HG02678 (cell line): ENCODE measurements at regions not wholly inside any gene's neighbourhood (a gene's known extent, or its start where the extent isn't known, plus 50 kb on each side); places are given as distances from the start of the nearest gene placed in this dataset.
"Not testable (repeated sequence)": the region's sequence is repeated elsewhere in the genome, so short reads cannot be mapped to it uniquely, and the experiment has no call there.

Experiments used
- ATAC-seq: cut with Tn5 transposase; IDR thresholded peaks from one replicate; pipeline ENCODE4 v1.9.1; 2021; ENCODE audit warnings: mild to moderate bottlenecking, moderate library complexity; ENCODE audit not compliant: unreplicated experiment

DNA sequence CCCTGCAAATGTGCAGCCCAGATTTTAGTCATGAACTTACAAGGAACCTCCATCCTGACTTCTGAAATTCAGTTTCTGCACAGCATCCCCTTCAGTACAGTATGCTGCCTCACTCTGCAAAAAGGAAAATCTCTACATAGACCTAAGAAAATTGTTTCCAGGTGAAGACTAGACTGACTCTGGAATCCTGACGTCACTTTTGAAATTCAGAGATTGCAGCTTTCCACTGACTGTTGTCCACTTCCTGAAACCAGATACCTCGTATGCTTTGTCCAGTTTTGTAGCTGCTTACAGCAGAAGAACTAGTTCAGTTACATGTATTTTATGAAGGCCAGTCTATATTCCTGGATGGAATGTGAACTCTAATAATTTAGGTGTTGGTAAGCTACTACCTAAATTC lies 629.3 kb upstream of the ST8SIA4 start:
- no peak for ATAC-seq

DNA sequence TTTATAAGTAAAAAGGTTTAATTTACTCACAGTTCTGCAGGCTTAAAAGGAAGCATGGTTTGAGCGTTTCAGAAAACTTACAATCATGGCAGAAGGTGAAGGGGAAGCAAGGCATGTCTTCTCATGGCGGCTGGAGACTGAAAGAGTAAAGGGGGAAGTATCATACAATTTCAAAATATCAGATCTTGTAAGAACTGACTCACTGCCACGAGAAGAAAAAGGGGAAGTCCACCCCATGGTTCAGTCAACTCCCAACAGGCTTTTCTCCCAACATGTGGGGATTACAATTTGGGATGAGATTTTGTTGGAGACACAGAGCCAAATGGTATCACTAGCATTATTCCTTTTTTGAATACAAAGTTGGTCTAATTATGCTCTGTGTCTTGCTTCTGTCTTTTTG lies 627.9 kb upstream of the ST8SIA4 start:
- no peak for ATAC-seq

DNA sequence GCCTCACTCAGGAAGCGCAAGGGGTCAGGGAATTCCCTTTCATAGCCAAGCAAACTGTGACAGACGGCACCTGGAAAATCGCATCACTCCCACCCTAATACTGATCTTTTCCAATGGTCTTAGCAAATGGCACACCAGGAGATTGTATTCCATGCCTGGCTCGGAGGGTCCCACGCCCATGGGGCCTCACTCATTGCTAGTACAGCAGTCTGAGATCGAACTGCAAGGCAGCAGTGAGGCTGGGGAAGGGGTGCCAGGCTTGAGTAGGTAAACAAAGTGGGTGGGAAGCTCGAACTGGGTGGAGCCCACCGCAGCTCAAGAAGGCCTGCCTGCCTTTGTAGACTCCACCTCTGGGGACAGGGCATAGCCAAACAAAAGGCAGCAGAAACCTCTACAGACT lies 626.0 kb upstream of the ST8SIA4 start:
- ATAC-seq, result not testable (repeated sequence)

DNA sequence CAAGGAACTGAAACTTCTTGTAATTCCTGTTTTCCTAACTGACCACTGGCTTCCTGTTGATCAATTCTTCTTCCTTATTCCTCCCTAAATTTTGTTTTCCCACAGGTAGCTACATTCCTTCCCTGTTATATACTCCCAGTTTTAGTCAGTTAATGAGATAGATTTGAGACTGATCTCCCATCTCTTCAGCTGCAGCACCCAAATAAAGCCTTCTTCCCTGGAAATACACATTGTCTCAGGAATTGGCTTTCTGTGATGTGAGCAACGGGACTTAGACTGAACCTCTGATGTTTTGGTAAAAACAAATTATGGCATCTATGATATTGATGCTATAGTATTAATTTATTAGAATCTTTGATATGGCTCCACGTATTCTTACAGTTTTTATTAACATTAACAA lies 617.3 kb upstream of the ST8SIA4 start:
- no peak for ATAC-seq

DNA sequence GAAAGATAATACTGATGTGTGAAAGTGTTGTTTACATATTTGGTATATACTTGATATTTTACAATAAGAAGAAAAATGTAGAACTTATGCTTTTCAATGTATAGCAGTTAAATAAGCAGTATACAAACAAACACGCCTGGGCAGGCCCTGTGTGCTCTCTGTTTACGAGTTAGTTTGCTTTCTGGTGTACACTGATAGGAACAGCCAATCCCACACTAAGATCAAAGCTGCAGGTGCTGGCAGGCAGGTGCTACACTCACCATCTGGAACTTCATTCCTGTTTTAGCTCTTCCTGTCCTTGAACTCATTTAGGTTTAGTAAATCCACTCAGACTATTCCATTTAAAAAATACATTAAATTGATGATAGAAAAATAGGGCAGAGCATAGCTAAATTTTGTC lies 614.7 kb upstream of the ST8SIA4 start:
- ATAC-seq, result no peak

DNA sequence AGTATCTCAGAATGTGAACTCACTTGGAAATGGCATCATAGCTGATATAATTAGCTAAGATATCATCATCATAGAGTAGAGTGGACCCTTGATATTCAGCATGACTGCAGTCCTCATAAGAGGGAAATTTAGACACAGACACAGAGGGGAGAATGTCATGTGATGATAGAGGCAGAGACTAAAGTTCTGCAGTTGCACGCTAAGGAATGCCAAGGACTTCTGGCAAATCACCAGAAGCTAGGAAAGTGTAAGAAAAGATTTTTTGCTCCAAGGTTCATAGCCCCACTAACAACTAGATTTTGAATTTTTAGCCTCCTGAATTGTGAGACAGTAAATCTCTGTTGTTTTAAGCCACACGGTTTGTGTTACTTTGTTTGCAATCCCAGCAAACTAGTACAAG lies 612.6 kb upstream of the ST8SIA4 start:
- ATAC-seq, result no peak

DNA sequence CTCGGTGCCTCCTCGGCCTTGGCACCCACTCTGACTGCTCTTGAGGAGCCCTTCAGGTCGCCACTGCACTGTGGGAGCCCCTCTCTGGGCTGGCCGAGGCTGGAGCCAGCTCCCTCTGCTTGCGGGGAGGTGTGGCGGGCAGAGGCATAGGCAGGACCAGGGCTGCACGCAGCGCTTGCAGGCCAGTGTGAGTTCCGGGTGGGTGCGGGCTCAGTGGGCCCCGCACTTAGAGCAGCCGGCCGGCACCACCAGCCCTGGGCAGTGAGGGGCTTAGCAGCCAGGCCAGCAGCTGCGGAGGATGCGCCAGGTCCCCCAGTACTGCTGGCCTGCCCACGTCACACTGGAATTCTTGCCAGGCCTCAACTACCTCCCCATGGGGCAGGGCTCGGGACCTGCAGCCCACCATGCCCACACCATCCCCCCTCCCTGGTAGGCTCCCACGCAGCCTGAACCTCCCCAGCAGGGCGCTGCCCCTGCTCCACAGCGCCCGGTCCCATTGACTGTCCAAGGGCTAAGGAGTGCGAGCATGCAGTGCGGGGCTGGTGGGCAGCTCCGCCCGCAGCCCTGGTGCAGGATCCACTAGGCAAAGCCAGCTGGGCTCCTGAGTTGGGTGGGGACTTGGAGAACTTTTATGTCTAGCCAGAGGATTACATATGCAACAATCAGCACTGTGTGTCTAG lies 602.9 kb upstream of the ST8SIA4 start:
- no peak for ATAC-seq

DNA sequence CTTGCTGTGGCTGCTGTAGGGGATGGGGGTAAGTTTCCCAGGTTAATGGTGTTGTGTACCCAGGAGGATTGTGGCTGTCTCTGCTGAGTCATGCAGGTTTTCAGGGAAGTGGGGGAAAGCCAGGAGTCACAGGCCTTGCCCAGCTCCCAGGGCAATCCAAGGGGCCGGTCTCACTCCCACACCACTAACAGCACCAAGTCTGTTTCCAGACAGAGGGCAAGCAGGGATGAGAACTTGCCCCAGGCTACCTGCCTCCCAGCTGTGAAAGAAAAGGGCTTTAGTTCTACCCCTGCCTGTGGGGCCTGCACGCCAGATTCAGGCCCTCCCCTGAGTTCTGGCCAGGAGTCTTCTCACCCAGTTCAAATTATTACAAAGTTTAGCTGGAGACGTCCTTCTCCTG lies 579.8 kb upstream of the ST8SIA4 start:
- no peak for ATAC-seq

DNA sequence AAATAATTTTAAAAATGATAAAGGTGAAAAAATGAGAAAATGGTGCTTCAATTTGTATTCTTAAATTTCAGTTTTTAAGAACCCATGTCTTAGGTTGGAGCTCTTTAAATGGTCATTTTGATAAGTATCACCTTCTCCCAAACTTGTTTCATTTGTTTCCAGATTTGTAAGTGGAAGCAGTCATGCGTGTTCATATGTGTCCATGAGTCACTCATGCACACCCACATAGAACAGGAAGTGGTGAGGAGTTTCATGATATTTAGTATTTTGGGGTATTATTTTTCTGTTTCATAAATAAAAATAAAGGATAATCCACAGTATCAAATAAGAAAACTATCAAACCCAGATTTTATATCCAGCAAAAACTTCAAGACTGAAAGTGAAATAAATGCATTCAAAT lies 570.4 kb upstream of the ST8SIA4 start:
- no peak for ATAC-seq

DNA sequence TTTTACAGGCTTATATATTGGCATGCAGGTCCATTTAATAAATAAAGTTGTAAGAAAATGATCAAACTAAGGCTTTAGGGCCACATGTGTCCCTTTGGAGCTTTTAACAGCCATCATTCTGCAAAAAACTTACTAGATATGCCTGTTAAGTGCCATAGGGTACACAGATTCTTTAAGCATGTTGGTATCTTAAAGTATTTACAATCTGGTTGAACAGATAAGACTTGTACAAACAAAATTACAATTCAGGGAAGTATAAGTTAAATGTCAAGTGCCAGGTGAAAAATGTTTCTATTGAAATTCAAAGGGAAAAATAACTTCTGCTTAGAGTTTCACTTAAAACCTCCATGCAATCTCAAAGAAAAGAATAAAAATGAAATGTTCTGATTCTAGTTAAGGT lies 558.4 kb upstream of the ST8SIA4 start:
- no peak for ATAC-seq

DNA sequence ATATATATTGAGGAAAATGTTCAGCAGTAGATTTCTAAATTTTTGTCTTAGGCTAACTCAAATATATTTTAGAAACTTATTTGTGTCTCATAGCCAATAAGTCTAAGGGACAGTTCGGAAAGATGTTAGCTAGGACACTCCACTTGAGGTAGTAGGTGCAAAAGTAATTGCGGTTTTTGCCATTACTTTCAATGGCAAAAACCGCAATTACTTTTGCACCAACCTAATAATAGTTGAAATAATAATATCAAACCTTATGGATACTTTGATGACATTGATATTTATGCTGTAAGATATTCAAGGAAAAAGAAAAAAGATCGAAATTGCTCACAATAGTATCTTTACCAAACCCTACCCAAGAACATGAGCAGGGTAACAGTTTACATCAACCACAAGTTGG lies 555.5 kb upstream of the ST8SIA4 start:
- no peak for ATAC-seq

DNA sequence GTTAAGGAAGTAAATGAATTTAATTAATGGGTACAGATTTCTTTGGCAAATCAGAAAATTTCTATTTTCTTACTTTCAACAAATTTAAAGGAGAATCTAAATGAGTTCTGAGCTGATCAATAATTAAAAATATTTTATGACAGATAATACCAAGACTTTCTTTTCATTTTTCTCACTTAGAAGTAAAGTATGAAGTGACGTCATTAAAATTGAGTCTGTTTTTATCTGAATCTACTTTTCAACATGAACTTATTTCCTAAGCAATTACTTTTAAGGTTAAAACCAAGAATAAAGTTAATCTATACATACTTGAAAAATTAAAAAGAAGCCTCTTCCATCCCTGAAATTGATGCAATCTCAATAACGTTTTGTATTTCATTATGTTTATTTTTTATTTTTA lies 552.8 kb upstream of the ST8SIA4 start:
- ATAC-seq, result no peak

DNA sequence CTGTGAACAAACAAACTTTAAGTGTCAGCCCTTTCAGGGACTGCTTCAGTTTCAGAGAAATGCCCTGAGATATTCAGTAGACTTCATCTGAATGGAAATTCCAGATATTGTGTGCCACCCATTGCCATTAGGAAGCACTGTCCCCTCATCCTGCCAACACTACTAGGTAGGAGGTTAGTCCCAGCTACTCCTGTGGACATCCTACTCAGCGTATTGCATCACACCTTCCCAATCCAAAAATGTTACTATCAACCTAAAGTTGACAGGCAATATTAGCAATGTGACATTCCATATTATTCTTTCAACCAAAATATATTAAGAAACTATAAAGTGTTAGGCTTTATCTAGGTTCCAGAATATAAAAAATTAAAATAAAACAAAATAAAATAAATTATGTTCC lies 552.0 kb upstream of the ST8SIA4 start:
- ATAC-seq, result no peak

DNA sequence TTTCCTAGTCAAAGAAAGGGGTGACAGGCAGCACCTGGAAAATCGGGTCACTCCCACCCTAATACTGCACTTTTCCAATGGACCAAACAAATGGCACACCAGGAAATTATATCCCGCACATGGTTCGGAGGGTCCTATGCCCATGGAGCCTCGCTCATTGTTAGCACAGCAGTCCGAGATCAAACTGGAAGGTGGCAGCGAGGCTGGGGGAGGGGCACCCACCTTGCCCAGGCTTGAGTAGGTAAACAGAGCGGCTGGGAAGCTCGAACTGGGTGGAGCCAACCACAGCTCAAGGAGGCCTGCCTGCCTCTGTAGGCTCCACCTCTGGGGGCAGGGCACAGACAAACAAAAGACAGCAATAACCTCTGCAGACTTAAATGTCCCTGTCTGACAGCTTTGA lies 539.2 kb upstream of the ST8SIA4 start:
- not testable (repeated sequence) for ATAC-seq

DNA sequence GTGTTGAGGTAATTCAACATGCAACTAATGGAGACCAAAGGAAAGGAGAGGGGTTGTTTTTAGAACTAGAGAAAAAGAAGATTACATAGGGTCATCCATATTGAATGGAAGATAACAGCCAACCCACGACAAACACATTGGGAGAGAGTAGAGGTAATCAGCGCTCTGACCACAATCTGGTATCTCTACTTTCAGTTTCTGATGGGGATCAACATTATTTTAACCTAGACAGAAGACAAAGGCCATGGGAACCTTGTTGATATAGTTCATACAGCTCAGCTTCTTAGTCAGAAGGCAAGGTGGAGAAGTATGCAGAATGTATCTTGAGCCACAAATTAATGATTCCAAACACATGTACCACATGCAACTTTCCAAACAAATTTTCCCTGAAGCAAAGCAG lies 537.1 kb upstream of the ST8SIA4 start:
- ATAC-seq, result no peak

DNA sequence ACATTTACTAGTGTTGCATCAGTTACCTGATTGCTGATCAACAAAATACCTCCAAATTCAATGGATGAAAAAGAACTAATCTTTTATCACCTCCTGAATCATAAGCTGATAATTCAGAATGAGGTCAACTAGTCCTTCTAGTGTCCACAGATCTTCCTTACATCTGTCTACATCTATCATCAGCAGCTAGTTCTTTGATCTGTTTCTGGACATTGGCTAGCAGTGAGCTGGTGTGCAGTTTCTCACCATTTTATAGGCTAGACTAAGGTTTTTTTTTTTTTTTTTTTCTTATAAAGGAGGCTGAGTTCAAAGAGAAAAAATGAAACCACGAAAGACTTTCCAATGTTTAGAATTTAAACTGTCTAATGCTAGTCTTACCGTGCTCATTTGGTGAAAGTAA lies 534.3 kb upstream of the ST8SIA4 start:
- no peak for ATAC-seq

DNA sequence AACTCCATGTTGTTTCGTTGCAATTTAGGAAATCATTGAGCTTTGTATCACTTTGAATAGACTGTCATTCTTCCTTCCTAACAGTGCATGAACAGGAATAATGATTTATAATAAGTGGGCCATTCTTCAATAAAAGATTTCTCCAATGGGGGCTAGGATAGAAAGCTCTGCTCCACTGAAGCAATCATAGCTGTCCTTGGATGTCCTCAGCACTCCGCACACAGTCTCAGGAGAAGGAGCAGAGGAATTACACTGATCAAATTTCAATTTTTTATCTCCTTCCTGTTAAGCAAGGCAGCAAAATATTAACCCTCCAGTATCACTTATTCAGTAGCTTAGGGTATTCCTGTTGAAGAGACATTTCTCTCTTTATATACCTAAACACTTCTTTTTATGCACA lies 532.7 kb upstream of the ST8SIA4 start:
- no peak for ATAC-seq

DNA sequence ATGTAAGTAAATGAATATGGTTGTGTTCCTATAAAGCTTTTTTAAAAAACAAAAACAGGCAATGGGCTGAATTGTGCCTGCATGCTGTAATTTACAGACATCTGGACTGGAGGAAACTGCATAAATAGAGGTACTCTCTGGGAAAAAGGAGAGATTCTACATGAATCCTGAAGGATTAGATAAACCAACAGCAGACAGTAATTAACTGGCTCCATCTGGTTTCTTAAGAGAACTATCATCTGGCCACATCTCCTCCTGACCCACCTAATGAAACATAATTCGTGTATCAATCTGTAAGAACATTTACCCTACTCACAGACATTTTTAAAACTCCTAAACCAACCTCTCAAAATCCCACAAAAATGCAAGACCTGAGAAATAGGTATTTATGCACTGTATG lies 528.1 kb upstream of the ST8SIA4 start:
- ATAC-seq, result no peak

DNA sequence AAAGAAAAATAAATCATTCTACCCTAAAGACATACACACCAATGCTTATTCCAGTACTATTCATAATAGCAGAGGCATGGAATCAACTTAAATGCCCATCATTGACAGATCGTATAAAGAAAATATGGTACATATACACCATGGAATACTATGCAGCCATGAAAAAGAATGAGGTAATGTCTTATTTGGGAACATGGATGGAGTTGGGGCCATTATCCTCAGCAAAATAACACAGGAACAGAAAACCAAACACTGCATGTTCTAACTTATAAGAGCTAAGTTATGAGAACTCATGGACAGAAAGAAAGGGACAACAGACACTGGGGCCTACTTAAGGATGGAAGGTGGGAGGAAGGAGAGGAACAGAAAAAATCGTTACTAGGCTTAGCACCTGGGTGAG lies 527.5 kb upstream of the ST8SIA4 start:
- no peak for ATAC-seq

DNA sequence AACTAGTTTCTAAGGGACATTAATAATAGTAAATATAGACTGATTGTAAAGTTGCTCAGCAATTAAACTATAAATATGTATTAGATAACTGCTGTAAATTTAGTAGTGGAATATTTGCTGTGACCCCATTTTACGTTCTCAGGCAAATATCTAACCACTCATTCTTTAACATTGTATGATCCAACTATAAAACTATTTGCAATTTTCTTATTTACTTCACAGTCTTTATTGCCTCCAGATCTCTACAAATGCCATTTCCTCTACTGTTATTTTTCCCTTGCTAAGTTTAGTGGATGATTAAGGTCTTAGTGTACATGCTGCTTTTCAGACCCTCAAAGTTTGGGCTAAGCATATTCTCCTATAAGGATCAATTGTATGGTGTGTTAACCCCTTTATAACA lies 526.2 kb upstream of the ST8SIA4 start:
- no peak for ATAC-seq

DNA sequence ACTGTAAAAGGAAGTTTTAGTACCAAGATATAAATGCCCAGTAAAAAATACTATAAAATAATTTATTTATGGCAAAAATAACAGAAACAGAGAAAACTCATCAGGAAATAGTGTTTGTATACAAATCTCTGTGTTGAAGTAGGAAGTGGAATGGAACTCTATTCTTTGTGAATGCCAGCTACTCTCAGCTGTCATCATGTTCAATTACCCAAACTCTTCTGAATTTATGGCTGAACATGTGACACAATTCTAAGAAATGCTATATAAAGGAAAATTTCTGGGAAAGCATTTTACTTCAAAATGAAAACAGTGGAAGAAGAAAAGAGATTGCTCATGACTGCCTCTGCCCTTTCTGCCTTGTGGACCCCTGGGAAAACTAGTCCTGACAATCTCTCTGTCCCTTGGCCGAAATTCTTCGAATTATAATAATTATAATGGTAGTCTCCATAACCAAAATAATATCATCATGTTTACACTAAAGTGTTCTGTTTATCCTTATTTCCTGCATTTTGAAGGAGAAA lies 522.3 kb upstream of the ST8SIA4 start:
- ATAC-seq, result no peak

DNA sequence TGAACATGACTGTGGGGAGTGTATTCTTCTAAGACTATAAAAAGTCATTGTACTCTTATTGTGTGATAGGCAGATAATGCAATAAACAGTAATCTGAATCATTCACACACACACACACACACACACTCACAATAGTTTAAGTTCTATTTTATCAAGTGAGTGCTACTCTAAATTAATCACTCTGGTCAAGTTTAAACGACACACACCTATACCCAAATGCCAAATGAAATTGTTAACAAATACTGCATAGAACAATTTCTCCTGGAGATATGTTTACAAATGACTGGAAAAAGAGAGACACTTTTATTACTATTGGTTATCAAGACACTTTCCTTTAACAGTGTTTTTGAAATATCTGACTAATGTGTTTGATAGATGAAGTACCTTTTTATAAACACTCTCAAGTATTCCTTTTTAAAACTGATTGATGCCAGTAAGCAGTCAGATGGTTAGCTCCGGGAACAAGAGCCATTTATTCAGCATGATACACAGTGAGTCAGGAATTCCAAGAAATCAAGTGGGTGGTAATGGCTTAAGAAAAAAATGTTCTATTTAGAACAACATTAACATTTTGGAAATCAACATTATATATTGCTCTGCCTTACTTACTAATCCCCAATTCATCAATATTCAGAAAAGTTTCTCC lies 521.6 kb upstream of the ST8SIA4 start:
- no peak for ATAC-seq

DNA sequence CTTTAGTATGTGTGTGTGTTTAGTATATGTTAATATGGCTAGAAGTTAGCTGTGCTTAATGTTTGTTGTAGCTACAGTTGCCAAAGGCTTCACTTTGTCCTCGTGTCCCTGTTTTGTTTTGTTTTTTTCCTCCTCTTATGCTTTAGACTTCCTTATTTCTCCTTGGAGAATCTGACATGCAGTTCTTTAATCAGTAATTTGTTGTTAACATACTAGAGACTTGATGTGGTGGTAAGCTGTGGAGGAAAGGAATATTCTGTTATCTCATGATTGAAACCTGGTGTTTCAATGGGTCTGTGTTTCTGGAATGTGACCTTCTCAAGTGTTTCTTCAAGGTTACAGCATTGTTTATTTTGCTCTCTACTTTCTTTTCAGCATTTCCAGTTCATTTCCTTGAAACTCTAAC lies 515.6 kb upstream of the ST8SIA4 start:
- no peak for ATAC-seq
